IMR-90 (cell line): ENCODE measurements at regions not wholly inside any gene's neighbourhood (a gene's known extent, or its start where the extent isn't known, plus 50 kb on each side); places are given as distances from the start of the nearest gene placed in this dataset.
A peak's percentile ranks its signal among the peaks of the same experiment; 100 is the strongest.

Experiments used
- ATAC-seq: fragments of 200-7000 bp; cut with Tn5 transposase; 2 replicates; pipeline ENCODE4 v1.9.1; 2020; ENCODE audit warnings: low read depth, mild to moderate bottlenecking, moderate library complexity
- BruUV-seq: library from RNA; stranded (reverse); fragments of 400-500 nt; replicated peaks from 2 replicates; lab custom pipeline; 2021; lab: Mats Ljungman, UMichigan
- CTCF ChIA-PET: fragments of 300-600 bp; formaldehyde crosslinking; extraction: SDS; loops from one replicate; lab custom pipeline; 2021; ENCODE audit warnings: antibody characterized with exemption; lab: Yijun Ruan, JAX
- POLR2A ChIA-PET: fragments of 300-600 bp; sonication (Branson Sonifier 250); formaldehyde crosslinking; loops from one replicate; lab custom pipeline; 2022; ENCODE audit warnings: antibody characterized with exemption; ENCODE audit not compliant: unreplicated experiment; lab: Charles Lee
- DNase-seq: peaks from one replicate; pipeline ENCODE4 v3.0.0; 2013
- H2AFZ ChIP-seq: replicated peaks from 2 replicates; pipeline ENCODE3; 2013; ENCODE audit warnings: low read length, mild to moderate bottlenecking; ENCODE audit not compliant: poor library complexity
- H2AK5ac ChIP-seq: 2 replicates; pipeline ENCODE4 v1.6.1; 2013; ENCODE audit warnings: low read depth, low read length, inconsistent platforms
- H2AK9ac ChIP-seq: replicated peaks from 2 replicates; pipeline ENCODE3; 2013; ENCODE audit warnings: mild to moderate bottlenecking, low read depth, low read length, moderate library complexity; ENCODE audit not compliant: poor library complexity
- H2BK120ac ChIP-seq: 2 replicates; pipeline ENCODE4 v1.6.1; 2013; ENCODE audit warnings: low read depth, low read length, inconsistent platforms
- H2BK15ac ChIP-seq: 3 replicates; pipeline ENCODE4 v1.6.1; 2013; ENCODE audit warnings: low read depth, low read length, inconsistent platforms
- H2BK20ac ChIP-seq: 2 replicates; pipeline ENCODE4 v1.6.1; 2013; ENCODE audit warnings: low read depth, mild to moderate bottlenecking, inconsistent platforms, low read length, moderate library complexity
- H2BK5ac ChIP-seq: 2 replicates; pipeline ENCODE4 v1.6.1; 2013; ENCODE audit warnings: mild to moderate bottlenecking, low read depth, low read length, inconsistent platforms; ENCODE audit not compliant: poor library complexity, severe bottlenecking
- H3K14ac ChIP-seq: replicated peaks from 2 replicates; pipeline ENCODE4 v1.6.1; 2013; ENCODE audit warnings: low read depth, low read length, inconsistent platforms
- H3K18ac ChIP-seq: 2 replicates; pipeline ENCODE4 v1.6.1; 2013; ENCODE audit warnings: low read depth, low read length, control low read depth
- H3K23ac ChIP-seq: 2 replicates; pipeline ENCODE4 v1.6.1; 2013; ENCODE audit warnings: low read depth, low read length, inconsistent platforms
- H3K27ac ChIP-seq: 2 replicates; pipeline ENCODE4 v1.5.1; 2013; ENCODE audit warnings: mild to moderate bottlenecking, control low read depth, low read length; ENCODE audit not compliant: insufficient read depth
- H3K27me3 ChIP-seq: 2 replicates; pipeline ENCODE4 v1.6.1; 2013; ENCODE audit warnings: low read length; ENCODE audit not compliant: control insufficient read depth, insufficient read depth
- H3K36me3 ChIP-seq: 2 replicates; pipeline ENCODE4 v1.6.1; 2013; ENCODE audit warnings: low read length, mixed read lengths; ENCODE audit not compliant: control insufficient read depth, insufficient read depth
- H3K4ac ChIP-seq: 2 replicates; pipeline ENCODE4 v1.6.1; 2013; ENCODE audit warnings: low read depth, low read length, inconsistent platforms
- H3K4me1 ChIP-seq: 2 replicates; pipeline ENCODE4 v1.6.1; 2013; ENCODE audit warnings: low read length, mixed read lengths; ENCODE audit not compliant: control insufficient read depth, insufficient read depth
- H3K4me2 ChIP-seq: 2 replicates; pipeline ENCODE4 v1.6.1; 2013; ENCODE audit warnings: low read depth, mild to moderate bottlenecking, control low read depth, low read length, moderate library complexity
- H3K4me3 ChIP-seq: 2 replicates; pipeline ENCODE4 v1.5.1; 2013; ENCODE audit warnings: low read depth, mild to moderate bottlenecking, control low read depth, low read length, moderate library complexity; ENCODE audit not compliant: insufficient read depth
- H3K56ac ChIP-seq: 2 replicates; pipeline ENCODE4 v1.6.1; 2013; ENCODE audit warnings: low read length, inconsistent platforms; ENCODE audit not compliant: insufficient read depth; ENCODE audit errors: extremely low read depth
- H3K79me1 ChIP-seq, 2 experiments: 2 replicates each; pipeline ENCODE4 v1.6.1; 2013; ENCODE audit warnings: low read length in 2 of 2, inconsistent platforms in 1 of 2, low read depth in 1 of 2
- H3K9ac ChIP-seq: 2 replicates; pipeline ENCODE4 v1.6.1; 2013; ENCODE audit warnings: low read depth, low read length, control low read depth
- H3K9me1 ChIP-seq: 2 replicates; pipeline ENCODE4 v1.6.1; 2013; ENCODE audit warnings: low read length, inconsistent platforms; ENCODE audit not compliant: insufficient read depth
- H3K9me3 ChIP-seq: 2 replicates; pipeline ENCODE4 v1.6.1; 2013; ENCODE audit warnings: low read length; ENCODE audit not compliant: control insufficient read depth, insufficient read depth
- H4K20me1 ChIP-seq: 2 replicates; pipeline ENCODE4 v1.6.1; 2013; ENCODE audit warnings: low read length, inconsistent platforms; ENCODE audit not compliant: insufficient read depth
- H4K5ac ChIP-seq: 2 replicates; pipeline ENCODE4 v1.6.1; 2013; ENCODE audit warnings: mild to moderate bottlenecking, low read depth, low read length, control low read depth
- H4K8ac ChIP-seq, 2 experiments: 2 replicates each; pipeline ENCODE4 v1.6.1; 2013; ENCODE audit warnings: low read depth in 2 of 2, low read length in 2 of 2, control low read depth in 1 of 2, inconsistent platforms in 1 of 2
- H4K91ac ChIP-seq: 2 replicates; pipeline ENCODE4 v1.6.1; 2013; ENCODE audit warnings: low read depth, low read length, inconsistent platforms; ENCODE audit not compliant: insufficient read depth
- CHD1 ChIP-seq: IDR thresholded peaks from 2 replicates; pipeline ENCODE4 v1.6.1; 2012; ENCODE audit warnings: low read depth, low read length, improper control_type of control experiment
- CTCF ChIP-seq: conservative IDR thresholded peaks from 2 replicates; pipeline ENCODE4 v1.5.1; 2012; ENCODE audit warnings: mild to moderate bottlenecking, low read depth, low read length, improper control_type of control experiment
- FOS ChIP-seq: fragments of 150-350 bp; IDR thresholded peaks from 2 replicates; pipeline ENCODE4 v1.6.1; 2016; ENCODE audit warnings: low read depth, low read length
- MAZ ChIP-seq: IDR thresholded peaks from 2 replicates; pipeline ENCODE4 v1.6.1; 2012; ENCODE audit warnings: low read depth, mild to moderate bottlenecking, low read length, improper control_type of control experiment, moderate library complexity, borderline replicate concordance
- NFE2L2 ChIP-seq: fragments of 150-350 bp; IDR thresholded peaks from 2 replicates; pipeline ENCODE4 v1.6.1; 2016; ENCODE audit warnings: low read depth, mild to moderate bottlenecking, low read length
- RAD21 ChIP-seq: IDR thresholded peaks from 2 replicates; pipeline ENCODE4 v1.6.1; 2012; ENCODE audit warnings: low read length, improper control_type of control experiment
- SMC3 ChIP-seq: fragments of 150-350 bp; IDR thresholded peaks from 2 replicates; pipeline ENCODE4 v1.6.1; 2016; ENCODE audit warnings: low read depth, mild to moderate bottlenecking, antibody characterized with exemption, low read length, moderate library complexity
- dilution Hi-C: fragments of 300-500 bp; cut with HindIII; formaldehyde crosslinking; loops from one replicate; pipeline ENCODE4 v1.14.3; 2018; ENCODE audit warnings: low sequenced_read_pairs; ENCODE audit not compliant: unreplicated experiment
- in situ Hi-C: fragments of 300-500 bp; cut with MboI; formaldehyde crosslinking; loops from 3 replicates; pipeline ENCODE4 v1.14.3; 2019; ENCODE audit warnings: low sequenced_read_pairs, inconsistent platforms, mixed read lengths
- intact Hi-C: fragments of 100-400 bp; cut with micrococcal nuclease; formaldehyde crosslinking; loops from 2 replicates; pipeline ENCODE4 v1.10.0; 2022

- TF ChIP-seq CHD1 (no peak), NFE2L2 (no peak), MAZ (no peak), RAD21 (peak; percentile 85), FOS (no peak), SMC3 (peak; percentile 79), CTCF (peak; percentile 78)
- Histone ChIP-seq H3K36me3 (no peaks in the 10 kb centered on the region), H3K27me3 (no peaks in the 10 kb centered on the region), H3K14ac (0 out of 2 replicates have a peak overlapping the region, but pooled peaks have one; percentile 49), H3K56ac (no peak overlapping the region; the same call in 1 of the 2 replicates), H2BK120ac (peak overlapping the region; percentile 86), H2BK5ac (no peak overlapping the region), H3K18ac (peak overlapping the region; percentile 27; the same call in 1 of the 2 replicates), H3K23ac (no peak overlapping the region), H3K9me1 (no peaks in the 10 kb centered on the region), H3K79me1 (no peaks in the 10 kb centered on the region), H3K27ac (no peak overlapping the region), H4K8ac (no peak overlapping the region), H2AK9ac (no peak overlapping the region), H2AK5ac (peak overlapping the region; percentile 56; the same call in 1 of the 2 replicates), H3K4ac (peak overlapping the region; percentile 63; the same call in 1 of the 2 replicates), H4K20me1 (no peaks in the 10 kb centered on the region), H2BK15ac (0 out of 3 replicates have a peak overlapping the region, but pooled peaks have one; percentile 9), H3K9ac (no peak overlapping the region), H4K91ac (peak overlapping the region; percentile 63), H3K9me3 (no peaks in the 10 kb centered on the region), H4K5ac (peak overlapping the region; percentile 45; the same call in 1 of the 2 replicates), H3K4me2 (no peak overlapping the region), H3K4me3 (no peak overlapping the region), H2AFZ (no peak overlapping the region), H3K4me1 (no peaks in the 10 kb centered on the region; the same call in 1 of the 2 replicates), H2BK20ac (peak overlapping the region; percentile 88)
- dilution Hi-C loops (no loop called here), in situ Hi-C loops (loop anchor here (5.0 kb wide), 2 partner anchors 360 to 645 kb away; no protein-coding TSS in a partner anchor), intact Hi-C loops (loop anchor here (1.0 to 10.0 kb wide), 8 partner anchors 218 to 1219 kb away; no protein-coding TSS in a partner anchor)
- ATAC-seq (peak; percentile 97), DNase-seq (peak; percentile 60)
- no TSS peak for BruUV-seq
- ChIA-PET POLR2A (no interaction called here), CTCF (interaction anchor here (0.6 to 1.5 kb wide), 2 partner anchors 213 to 349 kb away, joined by 3 read pairs; no protein-coding TSS in a partner anchor)
Measured at GRCh38 chr3:59212128-59212779, 162.4 kb upstream of the CFAP20DC start.
